Hematopoietic multipotent progenitor cell treated with erythropoietin and hydrocortisone succinate and interleukin-3 and kit ligand, for 4 days (in vitro differentiated cells): ENCODE measurements at regions not wholly inside any gene's neighbourhood (a gene's known extent, or its start where the extent isn't known, plus 50 kb on each side); places are given as distances from the start of the nearest gene placed in this dataset.
"Not testable (repeated sequence)": the region's sequence is repeated elsewhere in the genome, so short reads cannot be mapped to it uniquely, and the experiment has no call there.

Source experiments
- DNase-seq: peaks from one replicate; pipeline ENCODE4 v3.0.0-alpha.2; 2015

- no peak for DNase-seq
Observed at GRCh38 chr2:236417150-236417549, 152.5 kb upstream of the ACKR3 start.

GRCh38 chr2:236430584-236430983 is 139.0 kb upstream of the ACKR3 start:
- no peak for DNase-seq

- DNase-seq = no peak
Observed at GRCh38 chr2:236434593-236434992, 135.0 kb upstream of the ACKR3 start.

- DNase-seq = no peak
Observed at GRCh38 chr2:236440110-236440881, 129.3 kb upstream of the ACKR3 start.

- no peak for DNase-seq
Observed at GRCh38 chr2:236444187-236444586, 125.4 kb upstream of the ACKR3 start.

GRCh38 chr2:236445678-236446077 is 123.9 kb upstream of the ACKR3 start:
- no peak for DNase-seq

GRCh38 chr2:236446521-236446920 is 123.1 kb upstream of the ACKR3 start:
- no peak for DNase-seq

GRCh38 chr2:236449167-236449761 is 120.4 kb upstream of the ACKR3 start:
- DNase-seq = no peak

GRCh38 chr2:236452238-236452637 is 117.4 kb upstream of the ACKR3 start:
- DNase-seq = no peak

- no peak for DNase-seq
Observed at GRCh38 chr2:236454076-236454475, 115.5 kb upstream of the ACKR3 start.

- DNase-seq = no peak
Observed at GRCh38 chr2:236459393-236459792, 110.2 kb upstream of the ACKR3 start.

GRCh38 chr2:236464140-236464539 is 105.5 kb upstream of the ACKR3 start:
- DNase-seq = no peak

GRCh38 chr2:236472720-236473495 is 96.7 kb upstream of the ACKR3 start:
- DNase-seq = no peak

GRCh38 chr2:236473691-236474090 is 95.9 kb upstream of the ACKR3 start:
- DNase-seq = no peak

- no peak for DNase-seq
Observed at GRCh38 chr2:236479814-236480213, 89.8 kb upstream of the ACKR3 start.

GRCh38 chr2:236483102-236483501 is 86.5 kb upstream of the ACKR3 start:
- no peak for DNase-seq

GRCh38 chr2:236485519-236485918 is 84.1 kb upstream of the ACKR3 start:
- DNase-seq = no peak

- not testable (repeated sequence) for DNase-seq
Observed at GRCh38 chr2:236489083-236489482, 80.5 kb upstream of the ACKR3 start.

- no peak for DNase-seq
Observed at GRCh38 chr2:236489895-236490404, 79.7 kb upstream of the ACKR3 start.

GRCh38 chr2:236496340-236496739 is 73.3 kb upstream of the ACKR3 start:
- no peak for DNase-seq

- DNase-seq = no peak
Observed at GRCh38 chr2:236498369-236498768, 71.3 kb upstream of the ACKR3 start.

GRCh38 chr2:236499691-236500578 is 69.7 kb upstream of the ACKR3 start:
- DNase-seq = peak; percentile 35

- no peak for DNase-seq
Observed at GRCh38 chr2:236501026-236501425, 68.6 kb upstream of the ACKR3 start.
